Vagina (tissue), 2 donors: ENCODE measurements at regions not wholly inside any gene's neighbourhood (a gene's known extent, or its start where the extent isn't known, plus 50 kb on each side); places are given as distances from the start of the nearest gene placed in this dataset.

ENCODE experiments used
- POLR2A ChIP-seq, 2 donors: fragments of 450-650 bp; IDR thresholded peaks; one replicate each; pipeline ENCODE4 v1.6.1; 2017; ENCODE audit warnings: antibody characterized with exemption in 2 of 2, mild to moderate bottlenecking in 2 of 2, moderate library complexity in 2 of 2
- TF ChIP-seq, protein P1 (sequence below), 3 experiments: fragments of 450-650 bp in 2 of 3; fragments of 200-600 bp in 1 of 3; sonication (generic) in 1 of 3; IDR thresholded peaks; one replicate each; pipeline ENCODE4 v1.5.1; 2017 to 2019; ENCODE audit warnings: antibody characterized with exemption in 3 of 3, mild to moderate bottlenecking in 2 of 3, moderate library complexity in 2 of 3

DNA sequence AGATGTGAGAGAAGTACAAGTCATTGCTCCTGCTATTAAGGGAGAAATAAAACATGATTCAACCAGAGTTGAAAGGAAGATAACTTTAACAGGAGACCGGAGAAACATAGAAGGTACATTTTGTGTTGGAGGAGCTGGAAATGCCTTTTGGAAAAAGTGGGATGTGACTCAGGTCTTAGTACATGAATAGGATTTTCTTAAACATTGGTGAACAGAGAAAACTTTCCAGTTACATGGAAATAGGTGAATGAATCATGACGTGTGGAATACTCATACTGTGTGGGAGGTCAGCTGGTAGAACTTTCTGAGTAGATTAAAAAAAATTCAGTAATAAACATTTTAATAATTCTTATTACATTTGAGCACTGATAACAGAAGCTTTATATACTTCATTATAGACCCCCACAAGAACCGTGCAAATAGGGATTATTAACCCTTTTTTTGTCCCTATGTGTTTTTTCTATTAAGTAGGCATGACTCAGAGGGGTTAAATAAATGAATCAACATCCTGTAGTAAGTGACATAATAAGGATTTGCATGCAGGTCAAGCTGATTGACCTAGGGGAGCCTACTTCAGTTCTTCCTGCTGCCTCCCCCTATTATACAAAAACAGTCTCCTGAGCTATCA, 710.5 kb downstream of the NOVA1 start:
- TF ChIP-seq, protein P1, sequence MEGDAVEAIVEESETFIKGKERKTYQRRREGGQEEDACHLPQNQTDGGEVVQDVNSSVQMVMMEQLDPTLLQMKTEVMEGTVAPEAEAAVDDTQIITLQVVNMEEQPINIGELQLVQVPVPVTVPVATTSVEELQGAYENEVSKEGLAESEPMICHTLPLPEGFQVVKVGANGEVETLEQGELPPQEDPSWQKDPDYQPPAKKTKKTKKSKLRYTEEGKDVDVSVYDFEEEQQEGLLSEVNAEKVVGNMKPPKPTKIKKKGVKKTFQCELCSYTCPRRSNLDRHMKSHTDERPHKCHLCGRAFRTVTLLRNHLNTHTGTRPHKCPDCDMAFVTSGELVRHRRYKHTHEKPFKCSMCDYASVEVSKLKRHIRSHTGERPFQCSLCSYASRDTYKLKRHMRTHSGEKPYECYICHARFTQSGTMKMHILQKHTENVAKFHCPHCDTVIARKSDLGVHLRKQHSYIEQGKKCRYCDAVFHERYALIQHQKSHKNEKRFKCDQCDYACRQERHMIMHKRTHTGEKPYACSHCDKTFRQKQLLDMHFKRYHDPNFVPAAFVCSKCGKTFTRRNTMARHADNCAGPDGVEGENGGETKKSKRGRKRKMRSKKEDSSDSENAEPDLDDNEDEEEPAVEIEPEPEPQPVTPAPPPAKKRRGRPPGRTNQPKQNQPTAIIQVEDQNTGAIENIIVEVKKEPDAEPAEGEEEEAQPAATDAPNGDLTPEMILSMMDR (IDR thresholded peaks at IDR 0.05): no peak
- no peak for TF ChIP-seq POLR2A (IDR thresholded peaks at IDR 0.05)
